NT2/D1 (cell line): ENCODE measurements at regions not wholly inside any gene's neighbourhood (a gene's known extent, or its start where the extent isn't known, plus 50 kb on each side); places are given as distances from the start of the nearest gene placed in this dataset.

Experiments
- DNase-seq: peaks from one replicate; pipeline ENCODE4 v3.0.0-alpha.2; 2011; ENCODE audit warnings: low read depth, low spot score
- H3K27me3 ChIP-seq: 2 replicates; pipeline ENCODE4 v1.6.0; 2011; ENCODE audit warnings: mild to moderate bottlenecking; ENCODE audit not compliant: insufficient read length, insufficient read depth
- H3K36me3 ChIP-seq: 2 replicates; pipeline ENCODE4 v1.6.1; 2011; ENCODE audit warnings: mild to moderate bottlenecking, low read length, mixed read lengths; ENCODE audit not compliant: insufficient read depth, insufficient read length
- H3K4me1 ChIP-seq: 2 replicates; pipeline ENCODE4 v1.5.1; 2011; ENCODE audit not compliant: insufficient read depth, insufficient read length
- H3K4me3 ChIP-seq: 2 replicates; pipeline ENCODE4 v1.5.1; 2011; ENCODE audit warnings: low read depth; ENCODE audit not compliant: insufficient read length
- H3K9ac ChIP-seq: 2 replicates; pipeline ENCODE4 v1.6.0; 2011; ENCODE audit warnings: low read depth; ENCODE audit not compliant: insufficient read length
- H3K9me3 ChIP-seq: 2 replicates; pipeline ENCODE4 v1.5.1; 2011; ENCODE audit warnings: mild to moderate bottlenecking, low read length; ENCODE audit not compliant: insufficient read depth
- SUZ12 ChIP-seq: IDR thresholded peaks from 2 replicates; pipeline ENCODE4 v1.6.1; 2011; ENCODE audit not compliant: insufficient read length, insufficient read depth; ENCODE audit errors: extremely low read depth
- YY1 ChIP-seq: IDR thresholded peaks from 2 replicates; pipeline ENCODE4 v1.6.1; 2011; ENCODE audit not compliant: insufficient read length, insufficient read depth
- ZNF274 ChIP-seq: IDR thresholded peaks from 2 replicates; pipeline ENCODE4 v1.6.1; 2011; ENCODE audit warnings: mild to moderate bottlenecking, low read depth, low read length

- Histone ChIP-seq H3K4me1 (peaks cover 2% of the 10 kb centered on the region), H3K4me3 (no peak overlapping the region), H3K9ac (no peak overlapping the region), H3K27me3 (no peaks in the 10 kb centered on the region), H3K9me3 (no peaks in the 10 kb centered on the region; the same call in 1 of the 2 replicates), H3K36me3 (no peaks in the 10 kb centered on the region)
- TF ChIP-seq ZNF274: no peak
- no peak for TF ChIP-seq YY1
- no peak for TF ChIP-seq SUZ12
- no peak for DNase-seq
These were observed 583.6 kb upstream of the CDH5 start for GRCh38 chr16:65782611-65783600.

- DNase-seq: no peak
- H3K4me1 ChIP-seq: peaks cover 2% of the 10 kb centered on the region
- no peak for TF ChIP-seq ZNF274
- no peak for TF ChIP-seq YY1
- TF ChIP-seq SUZ12: no peak
- H3K27me3 ChIP-seq: no peaks in the 10 kb centered on the region
- no peaks in the 10 kb centered on the region for H3K36me3 ChIP-seq
- H3K4me3 ChIP-seq: no peak overlapping the region
- H3K9me3 ChIP-seq: peaks cover 7% of the 10 kb centered on the region
- no peak overlapping the region for H3K9ac ChIP-seq
These were observed 584.6 kb upstream of the CDH5 start for GRCh38 chr16:65781855-65782254.

GRCh38 chr16:65781363-65781762 lies 585.1 kb upstream of the CDH5 start:
- Histone ChIP-seq H3K27me3 (no peaks in the 10 kb centered on the region), H3K4me3 (no peak overlapping the region)

GRCh38 chr16:65779201-65779600 lies 587.3 kb upstream of the CDH5 start:
- DNase-seq: no peak
- no peak for TF ChIP-seq SUZ12
- TF ChIP-seq YY1: no peak
- no peak for TF ChIP-seq ZNF274
- Histone ChIP-seq H3K9me3 (peaks cover 25% of the 10 kb centered on the region), H3K27me3 (no peaks in the 10 kb centered on the region), H3K4me3 (no peak overlapping the region), H3K36me3 (no peaks in the 10 kb centered on the region), H3K9ac (no peak overlapping the region), H3K4me1 (peaks cover 2% of the 10 kb centered on the region)

More at GRCh38 chr16:65781363-65781762, 585.1 kb upstream of the CDH5 start:
- Histone ChIP-seq H3K4me1 (peaks cover 2% of the 10 kb centered on the region), H3K9me3 (peaks cover 12% of the 10 kb centered on the region), H3K9ac (no peak overlapping the region), H3K36me3 (no peaks in the 10 kb centered on the region)
- TF ChIP-seq SUZ12: no peak
- TF ChIP-seq ZNF274: no peak
- no peak for TF ChIP-seq YY1
- no peak for DNase-seq

GRCh38 chr16:65776639-65777183 lies 589.8 kb upstream of the CDH5 start:
- Histone ChIP-seq H3K4me1 (peaks cover 8% of the 10 kb centered on the region), H3K9ac (no peak overlapping the region), H3K27me3 (no peaks in the 10 kb centered on the region), H3K4me3 (no peak overlapping the region), H3K36me3 (no peaks in the 10 kb centered on the region), H3K9me3 (peaks cover 50% of the 10 kb centered on the region)
- TF ChIP-seq YY1 (no peak), SUZ12 (no peak), ZNF274 (no peak)
- DNase-seq: no peak

- H3K9me3 ChIP-seq: peaks cover 59% of the 10 kb centered on the region
- TF ChIP-seq ZNF274 (no peak), YY1 (no peak), SUZ12 (no peak)
- H3K4me1 ChIP-seq: peaks cover 8% of the 10 kb centered on the region
- H3K4me3 ChIP-seq: no peak overlapping the region
- H3K27me3 ChIP-seq: no peaks in the 10 kb centered on the region
- no peak overlapping the region for H3K9ac ChIP-seq
- H3K36me3 ChIP-seq: no peaks in the 10 kb centered on the region
- DNase-seq: no peak
These were observed 590.7 kb upstream of the CDH5 start for GRCh38 chr16:65775829-65776228.

- Histone ChIP-seq H3K9me3 (peaks cover 74% of the 10 kb centered on the region), H3K4me3 (no peak overlapping the region), H3K4me1 (peaks cover 8% of the 10 kb centered on the region), H3K36me3 (no peaks in the 10 kb centered on the region), H3K9ac (no peak overlapping the region), H3K27me3 (no peaks in the 10 kb centered on the region)
- no peak for TF ChIP-seq YY1
- TF ChIP-seq SUZ12: no peak
- TF ChIP-seq ZNF274: no peak
- DNase-seq: no peak
These were observed 592.1 kb upstream of the CDH5 start for GRCh38 chr16:65774350-65774749.
